Umbilical cord (tissue), 1 donor: ENCODE measurements at regions not wholly inside any gene's neighbourhood (a gene's known extent, or its start where the extent isn't known, plus 50 kb on each side); places are given as distances from the start of the nearest gene placed in this dataset.
"Not testable (repeated sequence)": the region's sequence is repeated elsewhere in the genome, so short reads cannot be mapped to it uniquely, and the experiment has no call there.

ENCODE experiments used
- DNase-seq: peaks from one replicate; pipeline ENCODE4 v3.0.0-alpha.2; 2015; ENCODE audit warnings: low spot score

DNA sequence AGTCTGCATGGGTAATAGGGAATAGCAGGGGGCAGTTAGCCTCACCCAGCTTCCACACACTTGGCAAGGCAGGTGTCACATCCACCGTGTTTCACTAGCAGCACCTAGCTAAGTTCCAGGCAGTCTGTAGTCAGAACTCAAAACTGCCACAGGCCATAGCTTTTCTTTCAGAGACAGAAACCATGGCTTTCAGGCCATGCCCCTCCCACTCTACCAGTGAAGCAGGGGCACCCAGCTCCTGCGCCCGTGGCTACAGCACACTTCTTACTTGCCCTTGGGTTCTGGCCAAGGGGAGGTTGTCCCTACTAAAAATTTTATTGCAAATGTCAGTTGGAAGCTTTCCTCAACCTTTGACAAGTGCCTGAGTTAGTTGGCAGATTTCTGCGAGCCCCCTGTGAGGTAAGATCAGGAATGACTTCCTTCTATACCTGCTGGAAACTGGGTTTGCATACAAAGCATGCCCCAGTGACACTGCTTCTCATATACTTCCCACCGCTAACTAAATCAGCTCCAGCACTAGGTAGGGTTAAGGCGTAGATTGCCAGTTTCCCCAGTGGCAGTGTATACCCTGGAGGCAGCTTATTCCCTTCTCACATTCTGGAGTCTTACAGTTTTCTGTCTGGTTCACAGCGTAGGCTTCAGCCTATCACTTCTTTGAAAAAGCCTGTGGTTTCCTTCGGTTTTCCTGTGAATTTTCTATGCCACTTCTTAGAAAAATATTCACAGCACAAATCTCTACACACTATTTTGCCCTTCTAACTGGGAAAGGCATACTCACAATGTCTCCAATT lies 139.0 kb upstream of the LUZP2 start:
- no peak for DNase-seq

DNA sequence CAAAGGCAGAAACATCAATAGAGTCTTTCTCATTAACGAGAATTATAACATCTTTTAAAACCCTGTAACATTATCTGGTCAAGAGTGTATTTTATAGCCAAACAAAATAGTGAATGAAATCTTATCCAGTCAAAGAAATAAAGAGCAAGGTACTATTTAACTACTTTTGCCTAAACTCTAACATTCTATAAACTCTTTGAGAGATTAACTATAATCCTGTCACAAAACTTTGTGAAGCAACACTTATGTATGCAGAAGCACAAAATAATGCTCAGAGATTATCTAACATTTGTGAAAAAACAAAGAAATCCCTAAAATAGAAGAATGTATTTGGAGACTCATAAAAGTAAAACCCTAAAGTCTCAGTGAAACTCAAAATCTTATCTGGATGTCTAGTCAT lies 124.4 kb upstream of the LUZP2 start:
- DNase-seq, result peak; percentile 73

DNA sequence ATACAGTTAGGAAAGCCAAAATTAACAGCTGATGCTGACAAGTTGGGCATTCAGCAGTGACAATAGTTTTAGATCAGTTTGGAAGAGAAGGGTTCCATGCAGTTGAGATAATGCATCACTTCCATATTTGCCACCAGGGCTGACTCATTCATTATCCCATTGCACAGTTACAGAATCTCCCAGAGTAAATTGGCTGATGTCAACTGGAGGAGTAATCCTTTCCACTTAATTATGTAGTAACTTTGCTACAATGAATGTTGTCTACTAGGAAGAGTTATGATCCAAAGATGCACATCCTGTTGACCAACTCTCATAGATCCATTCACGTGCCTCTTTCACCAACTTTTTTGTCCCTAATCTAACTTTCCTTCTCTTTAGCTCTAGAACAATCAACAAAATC lies 123.3 kb upstream of the LUZP2 start:
- DNase-seq, result no peak

DNA sequence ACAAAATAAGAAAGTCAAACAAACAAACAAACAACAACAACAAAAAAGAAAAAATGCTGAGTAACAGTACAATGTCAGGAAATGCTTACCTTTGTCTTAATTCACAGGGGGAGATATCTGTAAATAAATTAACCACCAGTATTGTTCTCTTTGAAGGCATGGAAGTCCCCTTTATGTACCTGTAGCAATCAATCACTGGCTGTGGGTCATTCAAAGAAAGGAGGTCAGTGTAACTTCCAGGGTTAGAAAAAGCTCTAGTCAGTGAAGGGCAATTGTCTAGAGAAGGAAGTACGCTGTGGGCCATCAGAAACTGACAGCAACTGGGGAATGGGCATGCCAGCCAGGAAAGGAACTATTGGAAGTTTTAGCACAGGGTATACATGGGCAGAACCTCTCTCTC lies 121.5 kb upstream of the LUZP2 start:
- DNase-seq, result no peak

DNA sequence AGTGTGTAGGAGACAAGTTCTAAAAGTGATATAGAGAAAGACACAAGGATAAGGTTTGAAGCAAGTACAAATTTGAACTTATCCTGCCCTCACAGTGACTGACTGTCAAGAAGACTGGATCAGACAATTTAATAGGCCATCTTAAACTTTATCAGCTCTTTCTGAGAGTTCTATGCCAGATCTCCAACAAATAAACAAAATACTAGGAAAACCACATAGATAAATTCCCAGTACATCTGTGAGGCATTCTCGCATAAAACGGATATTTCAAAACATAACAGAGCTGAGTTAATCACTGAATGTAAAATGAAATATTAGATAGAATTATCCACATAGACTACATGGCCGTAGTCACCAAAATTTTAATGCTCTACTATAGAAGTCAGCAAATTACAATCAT lies 120.9 kb upstream of the LUZP2 start:
- DNase-seq, result peak; percentile 87

DNA sequence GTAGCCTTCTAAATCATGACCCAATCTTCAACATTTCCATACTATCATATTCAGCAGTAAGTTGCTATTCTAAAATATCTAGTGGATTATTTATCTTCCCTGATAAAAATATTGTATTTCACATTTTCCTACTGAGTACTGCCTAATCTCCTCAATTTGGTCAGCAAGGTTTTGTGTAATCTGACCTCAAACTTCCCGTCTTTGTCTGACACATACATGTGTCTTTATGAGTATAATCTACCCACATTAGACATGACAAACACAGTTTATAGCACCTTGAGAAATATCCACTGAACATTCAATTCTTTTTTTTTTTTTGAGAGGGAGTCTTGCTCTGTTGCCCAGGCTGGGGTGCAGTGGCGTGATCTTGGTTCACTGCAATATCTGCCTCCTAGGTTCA lies 113.7 kb upstream of the LUZP2 start:
- DNase-seq, result no peak

DNA sequence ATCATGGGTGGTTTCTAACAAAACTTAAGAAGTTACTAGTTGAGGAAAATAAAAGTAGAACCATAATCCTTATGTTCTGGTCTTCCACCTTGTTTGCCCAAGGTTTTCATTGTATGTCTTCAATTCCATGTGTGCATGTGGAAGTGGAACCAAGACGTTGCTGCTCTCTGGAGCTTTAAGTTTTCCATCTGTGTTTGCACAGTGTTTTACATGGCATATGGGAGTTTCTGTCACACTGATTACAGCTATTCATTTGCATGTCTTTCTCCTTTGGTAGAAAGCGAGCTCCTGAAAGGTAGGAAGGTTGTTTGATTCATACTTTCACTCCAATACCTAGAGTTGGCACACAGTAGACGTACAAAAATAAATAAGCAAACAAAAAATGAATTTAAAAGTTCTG lies 112.6 kb upstream of the LUZP2 start:
- no peak for DNase-seq

DNA sequence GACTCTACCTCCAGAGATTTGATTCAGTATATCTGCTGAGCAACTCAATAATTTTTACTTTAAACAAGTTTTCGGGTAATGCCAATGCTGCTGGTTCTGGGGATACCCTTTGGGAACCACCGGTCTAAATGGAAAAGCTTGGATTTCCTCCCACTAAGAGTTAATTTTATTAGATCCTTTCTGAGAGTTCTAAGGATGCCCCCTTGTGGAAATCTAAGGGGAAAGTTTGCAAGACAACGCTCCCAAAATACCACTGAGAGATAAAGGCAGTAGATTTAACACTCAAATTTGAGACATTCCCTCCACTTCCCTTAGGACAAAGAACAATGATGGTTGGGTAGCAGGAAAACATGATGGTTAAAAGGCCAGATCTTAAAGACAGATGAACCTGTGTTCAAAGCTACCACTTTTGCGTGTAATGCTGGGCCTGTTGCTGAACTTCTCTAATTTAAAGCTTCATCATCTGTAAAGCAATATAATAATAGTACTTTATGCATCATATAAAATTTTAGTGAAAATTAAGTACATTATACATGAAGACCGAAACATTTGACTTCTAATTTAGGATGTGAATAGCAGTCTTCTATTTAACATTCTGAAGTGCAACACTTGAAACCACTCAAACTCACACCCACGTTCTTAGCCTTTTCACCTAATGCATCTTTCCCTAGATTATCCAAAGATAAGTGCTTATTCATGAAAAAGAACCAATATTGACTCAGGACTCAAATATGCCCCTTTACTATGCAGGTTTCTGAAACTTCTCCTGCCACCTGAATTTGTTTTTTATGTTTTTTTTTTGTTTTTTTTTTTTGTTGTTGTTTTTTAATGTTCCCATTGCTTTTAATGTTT lies 110.1 kb upstream of the LUZP2 start:
- DNase-seq, result peak; percentile 25

DNA sequence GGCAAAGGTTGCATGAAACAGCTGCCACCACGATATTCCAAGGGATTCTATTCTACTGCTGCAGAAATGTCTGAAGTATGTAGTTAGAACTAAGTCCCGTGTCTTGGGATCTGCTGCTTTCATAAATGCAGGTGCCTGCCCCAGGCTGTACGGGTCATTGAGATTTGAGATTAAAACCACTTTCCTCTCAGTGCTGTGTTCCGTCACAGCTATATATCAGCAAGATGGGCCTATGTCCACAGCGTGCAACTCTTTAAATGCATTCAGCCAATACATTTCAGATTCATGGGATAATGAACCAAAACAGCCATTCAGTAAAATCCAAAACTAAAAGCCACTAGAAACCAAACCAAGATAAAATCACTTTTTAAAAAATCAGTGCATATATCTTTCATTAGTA lies 107.3 kb upstream of the LUZP2 start:
- no peak for DNase-seq

DNA sequence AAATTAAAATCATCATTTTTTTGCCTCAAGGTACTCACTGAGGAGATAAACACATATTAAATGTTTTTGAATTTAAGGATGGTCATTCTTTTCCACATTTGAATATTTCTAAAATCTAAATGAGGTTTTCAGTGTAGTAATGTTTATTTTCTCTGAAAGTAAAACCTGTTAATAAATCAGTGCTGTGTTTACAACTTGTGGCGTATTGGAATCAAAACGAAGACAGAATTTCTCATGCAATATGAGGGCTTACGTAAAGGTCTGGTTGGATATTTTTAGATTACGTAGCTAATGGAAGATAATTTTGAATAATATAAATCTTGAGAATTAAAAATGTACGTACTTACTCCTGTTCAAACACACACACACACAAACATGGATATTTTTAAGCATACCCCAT lies 106.8 kb upstream of the LUZP2 start:
- DNase-seq, result no peak

DNA sequence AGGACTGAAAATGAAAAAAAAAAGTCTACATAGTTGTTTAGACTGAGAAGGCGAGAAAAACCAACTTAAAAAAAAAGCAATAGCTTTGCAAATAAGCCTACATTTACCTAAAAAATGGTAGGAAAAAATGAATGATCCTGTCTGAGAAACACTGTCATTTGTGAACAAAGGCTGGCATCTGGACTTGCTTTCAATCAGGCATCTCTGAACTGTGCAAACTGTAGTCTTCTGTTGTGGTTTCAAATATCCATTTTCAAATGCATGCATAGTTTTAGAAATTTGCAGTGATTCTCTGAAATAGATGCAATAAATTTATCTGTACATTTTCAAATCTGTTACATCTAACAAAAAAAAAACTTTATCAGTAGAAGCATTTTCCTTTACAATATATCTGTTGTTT lies 106.1 kb upstream of the LUZP2 start:
- no peak for DNase-seq

DNA sequence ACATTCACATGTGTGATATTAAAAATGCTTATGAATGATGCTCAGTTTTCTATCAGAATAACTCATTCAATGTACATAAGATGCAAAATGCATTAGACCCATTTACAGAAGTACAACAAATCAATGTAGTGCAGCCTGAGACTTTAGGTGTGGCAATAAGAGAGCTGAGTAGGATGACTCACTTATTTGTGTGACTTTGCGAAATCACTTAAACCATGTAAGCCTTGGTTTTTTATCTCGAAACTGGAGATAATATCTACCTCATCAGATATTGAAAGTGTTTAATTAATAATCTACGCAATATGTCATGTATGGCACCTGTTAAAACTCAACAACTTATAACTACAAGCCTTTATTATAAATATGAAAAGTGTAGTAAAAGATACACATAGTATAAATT lies 105.7 kb upstream of the LUZP2 start:
- DNase-seq, result peak; percentile 63

DNA sequence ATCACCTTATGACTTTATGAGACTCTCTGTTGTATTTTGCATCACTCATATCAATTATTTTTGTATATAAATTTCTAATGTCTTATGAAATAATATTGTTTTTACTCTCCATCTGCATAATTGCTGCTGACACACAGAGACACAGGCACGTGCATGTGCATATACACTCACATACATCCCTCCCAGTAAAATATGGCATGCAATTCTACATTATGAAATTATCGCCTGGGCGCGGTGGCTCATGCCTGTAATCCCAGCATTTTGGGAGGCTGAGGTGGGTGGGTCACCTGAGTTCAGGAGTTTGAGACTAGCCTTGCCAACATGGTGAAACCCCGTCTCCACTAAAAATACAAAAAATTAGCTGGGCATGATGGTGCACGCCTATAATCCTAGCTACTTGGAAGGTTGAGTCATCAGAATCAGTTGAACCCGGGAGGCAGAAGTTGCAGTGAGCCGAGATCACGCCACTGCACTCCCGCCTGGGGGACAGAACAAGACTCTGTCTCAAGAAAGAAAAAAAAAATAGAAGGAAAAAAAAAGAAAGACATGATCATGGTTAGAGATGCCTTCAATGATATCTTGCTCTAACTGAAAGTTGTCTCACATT lies 96.7 kb upstream of the LUZP2 start:
- no peak for DNase-seq

DNA sequence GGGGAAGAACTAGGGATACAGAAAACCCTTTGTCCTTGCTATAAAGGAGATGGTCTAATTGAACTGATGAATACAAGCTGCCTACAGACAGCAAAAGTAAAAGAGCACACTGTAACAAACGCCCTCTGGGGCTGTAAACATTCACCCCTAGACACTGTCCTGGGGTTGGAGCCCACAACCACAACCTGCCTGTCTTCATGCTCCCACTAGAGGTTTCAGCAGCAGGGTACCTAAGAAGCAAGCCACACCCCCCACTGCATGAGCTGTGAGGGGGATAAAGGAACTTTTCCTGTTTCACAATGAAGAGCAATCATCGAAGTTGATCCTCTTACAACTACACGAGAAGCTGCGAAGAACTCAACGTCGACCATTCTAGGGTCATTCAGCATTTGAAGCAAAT lies 90.5 kb upstream of the LUZP2 start:
- no peak for DNase-seq

DNA sequence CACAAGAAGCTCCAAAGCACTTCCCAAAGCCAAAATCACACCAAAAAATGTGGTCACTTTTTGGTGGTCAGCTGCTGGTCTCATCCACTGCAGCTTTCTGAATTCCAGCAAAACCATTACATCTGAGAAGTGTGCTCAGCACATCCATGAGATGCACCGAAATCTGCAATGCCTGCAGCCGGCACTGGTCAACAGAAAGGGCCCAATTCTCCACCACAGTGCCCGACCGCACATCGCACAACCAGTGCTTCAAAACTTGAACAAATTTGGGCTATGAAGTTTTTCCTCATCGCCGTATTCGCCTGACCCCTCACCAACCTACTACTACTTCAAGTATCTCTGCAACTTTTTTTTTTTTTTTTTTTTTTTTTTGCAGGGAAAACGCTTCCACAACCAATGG lies 89.9 kb upstream of the LUZP2 start:
- no peak for DNase-seq

DNA sequence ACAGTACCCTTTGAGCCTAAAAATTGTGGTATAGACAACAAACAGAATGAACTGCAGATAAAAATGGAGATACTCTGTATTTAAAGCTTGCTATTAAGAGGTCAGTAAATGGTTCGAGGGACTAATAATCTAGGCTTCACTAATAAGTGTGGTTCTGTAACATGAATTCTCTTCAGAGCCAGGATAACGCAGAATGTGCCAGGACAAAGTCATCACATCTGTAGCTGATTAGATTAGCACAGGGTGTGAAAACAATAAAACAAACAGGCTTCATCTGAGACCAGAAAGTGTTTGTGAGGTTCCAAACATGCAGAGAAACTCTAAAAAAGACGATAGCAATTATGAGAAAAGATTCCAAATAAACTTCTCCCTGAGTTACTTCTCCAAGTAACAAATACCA lies 89.1 kb upstream of the LUZP2 start:
- no peak for DNase-seq

DNA sequence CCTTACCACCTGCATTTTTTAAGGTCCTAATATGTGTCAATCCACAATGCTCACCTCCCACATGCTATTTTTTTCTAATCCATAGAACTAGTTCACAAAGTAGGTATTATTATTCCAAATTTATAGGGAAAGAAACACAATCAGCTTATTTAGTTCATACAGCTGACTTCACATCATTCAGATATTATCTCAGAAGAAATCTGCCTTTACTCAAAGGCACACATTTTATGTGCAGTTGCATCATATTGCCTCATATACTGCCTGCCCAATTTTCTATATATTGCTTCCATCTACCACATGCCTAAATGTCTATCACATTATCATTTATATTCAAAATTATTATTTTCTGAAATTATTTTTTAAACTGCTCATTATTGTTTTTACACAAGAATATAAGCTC lies 88.7 kb upstream of the LUZP2 start:
- no peak for DNase-seq

DNA sequence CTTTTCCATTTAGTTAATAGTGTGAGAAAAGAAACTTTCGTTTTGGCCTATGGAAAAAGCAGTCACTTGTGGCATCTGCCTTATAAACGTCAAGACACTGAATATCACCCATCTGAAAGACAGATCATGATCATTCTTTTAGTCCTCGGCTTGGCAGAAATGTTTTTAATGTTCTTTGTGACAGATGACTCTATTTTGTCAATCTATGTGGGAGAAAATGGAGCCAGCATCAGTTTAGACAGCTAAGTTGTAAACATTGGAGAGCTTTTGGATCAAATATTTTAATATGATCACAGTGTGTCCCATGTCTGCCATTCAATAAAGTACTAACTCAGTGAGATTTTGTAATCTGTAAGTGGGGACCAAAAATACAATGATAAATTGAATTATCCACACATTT lies 85.1 kb upstream of the LUZP2 start:
- no peak for DNase-seq

DNA sequence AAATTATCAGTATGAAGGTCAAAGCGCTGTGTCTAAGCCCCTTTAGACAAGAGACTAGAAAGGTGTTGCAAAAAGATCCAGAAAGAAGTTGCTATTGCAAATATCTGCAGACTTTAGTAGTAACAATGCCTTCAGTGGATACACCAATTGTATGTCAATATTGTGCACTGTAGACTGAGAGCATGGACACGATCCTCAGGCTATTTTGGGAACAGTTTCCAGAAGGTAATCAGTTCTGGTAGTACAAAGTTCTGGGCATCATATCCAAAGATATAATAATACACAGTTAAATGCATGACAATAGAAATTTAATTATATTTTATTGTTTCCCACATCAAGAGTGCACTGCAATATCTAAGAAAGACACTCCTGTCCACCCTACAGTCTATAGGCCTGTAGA lies 84.1 kb upstream of the LUZP2 start:
- peak; percentile 9 for DNase-seq

DNA sequence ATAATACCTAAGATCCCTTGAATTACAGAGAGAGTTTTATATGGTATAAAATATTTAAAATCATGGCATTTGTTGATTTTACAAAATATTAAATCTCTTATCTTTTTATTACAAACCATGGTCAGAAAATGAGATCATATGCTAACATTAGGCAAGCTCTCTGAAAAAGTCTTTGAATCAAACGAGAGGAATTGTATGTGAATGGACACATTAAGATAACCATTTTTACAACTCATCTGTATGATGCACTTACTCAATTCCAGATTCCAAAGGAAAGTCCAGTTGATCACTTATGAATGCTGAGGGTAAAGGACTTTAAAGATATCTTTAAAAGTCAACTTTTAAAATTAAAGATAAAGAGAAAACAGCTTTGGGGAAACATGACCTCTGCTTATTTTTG lies 83.5 kb upstream of the LUZP2 start:
- DNase-seq, result peak; percentile 92

DNA sequence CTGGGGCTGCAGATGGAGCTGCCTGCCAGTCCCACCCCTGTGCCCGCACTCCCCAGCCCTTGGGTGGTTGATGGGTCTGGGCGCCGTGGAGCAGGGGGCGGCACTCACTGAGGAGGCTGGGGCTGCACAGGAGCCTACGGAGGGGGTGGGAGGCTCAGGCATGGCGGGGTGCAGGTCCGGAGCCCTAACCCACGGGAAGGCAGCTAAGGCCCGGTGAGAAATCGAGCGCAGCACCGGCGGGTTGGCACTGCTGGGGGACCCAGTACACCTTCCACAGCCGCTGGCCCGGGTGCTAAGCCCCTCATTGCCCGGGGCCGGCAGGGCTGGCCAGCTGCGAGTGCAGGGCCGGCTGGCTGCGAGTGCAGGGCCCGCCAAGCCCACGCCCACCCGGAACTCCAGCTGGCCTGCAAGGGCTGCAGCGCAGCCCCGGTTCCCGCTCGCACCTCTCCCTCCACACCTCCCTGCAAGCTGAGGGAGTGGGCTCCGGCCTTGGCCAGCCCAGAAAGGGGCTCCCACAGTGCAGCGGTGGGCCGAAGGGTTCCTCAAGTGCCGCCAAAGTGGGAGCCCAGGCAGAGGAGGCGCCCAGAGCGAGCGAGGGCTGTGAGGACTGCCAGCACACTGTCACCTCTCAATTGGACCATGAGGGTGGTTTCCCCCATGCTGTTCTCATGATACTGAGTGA lies 80.8 kb upstream of the LUZP2 start:
- not testable (repeated sequence) for DNase-seq

DNA sequence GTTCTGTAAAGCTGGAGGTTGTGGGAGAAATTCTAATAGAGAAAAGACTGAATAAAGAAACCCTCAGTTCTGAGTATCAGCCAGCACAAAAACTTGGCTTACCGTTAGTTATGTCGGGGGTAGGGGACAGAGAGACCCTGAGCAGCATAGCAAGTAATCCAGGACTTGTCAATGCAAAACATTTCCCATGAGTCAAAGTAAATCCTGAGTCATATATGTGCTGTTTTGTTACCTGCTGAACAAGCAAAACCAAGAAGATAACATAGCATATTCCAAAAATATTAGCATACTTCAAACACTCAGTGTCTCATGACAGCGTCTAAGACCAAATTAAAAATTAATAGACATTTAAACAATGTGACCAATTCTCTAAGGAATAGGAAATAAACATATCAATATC lies 75.1 kb upstream of the LUZP2 start:
- no peak for DNase-seq
